ENCODE measurements at regions not wholly inside any gene's neighbourhood (a gene's known extent, or its start where the extent isn't known, plus 50 kb on each side); places are given as distances from the start of the nearest gene placed in this dataset.
"Not testable (repeated sequence)": the region's sequence is repeated elsewhere in the genome, so short reads cannot be mapped to it uniquely, and the experiment has no call there.

GRCh38 chr4:131743348-131743747, 1405.7 kb upstream of the PCDH10 start:
- TF ChIP-seq POLR2AphosphoS5 (IDR thresholded peaks at IDR 0.05); EP300 (IDR thresholded peaks at IDR 0.05); POLR2A (IDR thresholded peaks at IDR 0.05; ENCODE audit: low read depth): not testable (repeated sequence)
- TF ChIP-seq, protein P1, sequence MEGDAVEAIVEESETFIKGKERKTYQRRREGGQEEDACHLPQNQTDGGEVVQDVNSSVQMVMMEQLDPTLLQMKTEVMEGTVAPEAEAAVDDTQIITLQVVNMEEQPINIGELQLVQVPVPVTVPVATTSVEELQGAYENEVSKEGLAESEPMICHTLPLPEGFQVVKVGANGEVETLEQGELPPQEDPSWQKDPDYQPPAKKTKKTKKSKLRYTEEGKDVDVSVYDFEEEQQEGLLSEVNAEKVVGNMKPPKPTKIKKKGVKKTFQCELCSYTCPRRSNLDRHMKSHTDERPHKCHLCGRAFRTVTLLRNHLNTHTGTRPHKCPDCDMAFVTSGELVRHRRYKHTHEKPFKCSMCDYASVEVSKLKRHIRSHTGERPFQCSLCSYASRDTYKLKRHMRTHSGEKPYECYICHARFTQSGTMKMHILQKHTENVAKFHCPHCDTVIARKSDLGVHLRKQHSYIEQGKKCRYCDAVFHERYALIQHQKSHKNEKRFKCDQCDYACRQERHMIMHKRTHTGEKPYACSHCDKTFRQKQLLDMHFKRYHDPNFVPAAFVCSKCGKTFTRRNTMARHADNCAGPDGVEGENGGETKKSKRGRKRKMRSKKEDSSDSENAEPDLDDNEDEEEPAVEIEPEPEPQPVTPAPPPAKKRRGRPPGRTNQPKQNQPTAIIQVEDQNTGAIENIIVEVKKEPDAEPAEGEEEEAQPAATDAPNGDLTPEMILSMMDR (IDR thresholded peaks at IDR 0.05), result not testable (repeated sequence)
